H1 (cell line): ENCODE measurements at regions not wholly inside any gene's neighbourhood (a gene's known extent, or its start where the extent isn't known, plus 50 kb on each side); places are given as distances from the start of the nearest gene placed in this dataset.

Source experiments
- CHD2 ChIP-seq: IDR thresholded peaks from 2 replicates; pipeline ENCODE4 v1.6.1; 2012; ENCODE audit warnings: low read length, improper control_type of control experiment
- CTCF ChIP-seq, 3 experiments: IDR thresholded peaks; 1 replicate in 2 of 3; 2 replicates in 1 of 3; pipeline versions ENCODE4 v1.5.1 to v1.6.1; 2011; ENCODE audit warnings: low read length in 3 of 3, mild to moderate bottlenecking in 3 of 3, inconsistent platforms in 2 of 3, low read depth in 1 of 3, moderate library complexity in 1 of 3; ENCODE audit not compliant: insufficient read depth in 1 of 3; ENCODE audit errors: control extremely low read depth in 1 of 3
- HDAC2 ChIP-seq, 2 experiments: fragments of 300-600 bp in 1 of 2; sonication (generic) in 1 of 2; IDR thresholded peaks; 2 replicates each; pipeline ENCODE4 v1.6.1; 2011 to 2012; ENCODE audit warnings: low read depth in 2 of 2, low read length in 2 of 2, mild to moderate bottlenecking in 2 of 2, moderate library complexity in 2 of 2, borderline replicate concordance in 1 of 2, inconsistent platforms in 1 of 2
- SP2 ChIP-seq: IDR thresholded peaks from 2 replicates; pipeline ENCODE4 v1.6.1; 2012; ENCODE audit warnings: mild to moderate bottlenecking, low read length, inconsistent platforms

DNA sequence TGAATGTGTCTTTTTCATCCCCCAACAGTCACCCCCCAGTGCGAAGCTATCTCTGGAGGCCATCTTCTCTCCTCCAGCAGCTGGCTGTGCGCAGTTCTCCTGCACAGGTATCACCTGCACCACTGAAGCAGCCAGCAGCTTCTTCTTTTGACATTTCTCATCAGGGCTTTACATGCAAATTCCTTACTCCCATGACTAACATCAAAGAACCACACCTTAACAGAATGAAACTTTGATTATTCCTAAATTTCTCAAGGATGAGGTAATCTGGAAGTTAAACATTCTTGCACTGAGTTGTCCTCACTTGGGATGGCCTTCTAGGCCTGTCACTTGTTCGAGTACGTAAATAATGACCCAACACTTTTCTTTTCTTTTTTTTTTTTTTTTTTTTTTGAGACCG lies 291.6 kb upstream of the HSFY2 start:
- TF ChIP-seq HDAC2 (IDR thresholded peaks at IDR 0.05; ENCODE audit: borderline replicate concordance in 1 of 2, low read depth in 2 of 2, low read length in 2 of 2), result no peak
- no peak for TF ChIP-seq CTCF (IDR thresholded peaks at IDR 0.05; ENCODE audit: control extremely low read depth in 1 of 3, insufficient read depth in 1 of 3, low read depth in 1 of 3, low read length in 3 of 3)
- no peak for TF ChIP-seq SP2
- TF ChIP-seq CHD2, result no peak
